HuH-7 (cell line): ENCODE measurements at regions not wholly inside any gene's neighbourhood (a gene's known extent, or its start where the extent isn't known, plus 50 kb on each side); places are given as distances from the start of the nearest gene placed in this dataset.

Source experiments
- DNase-seq: peaks from one replicate; pipeline ENCODE4 v3.0.0; 2011; ENCODE audit warnings: low spot score

GRCh38 chrX:96311366-96311765 lies 373.3 kb upstream of the DIAPH2 start:
- DNase-seq = no peak

DNA sequence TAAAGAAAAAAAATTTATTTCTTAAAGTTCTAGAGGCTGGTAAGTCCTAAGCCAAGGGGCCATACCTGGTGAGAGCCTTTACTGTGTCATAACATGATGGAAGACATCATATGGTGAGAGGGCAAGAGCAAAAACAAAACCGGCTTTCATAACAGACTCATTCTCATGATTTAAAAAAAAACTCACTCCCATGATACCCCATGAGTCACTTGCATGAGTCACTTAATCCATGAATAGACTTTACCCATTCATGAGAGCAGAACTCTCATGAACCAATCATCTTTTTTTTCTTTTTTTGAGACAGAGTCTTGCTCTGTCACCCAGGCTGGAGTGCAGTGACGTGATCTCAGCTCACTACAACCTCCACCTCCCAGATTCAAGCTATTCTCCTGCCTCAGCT lies 369.7 kb upstream of the DIAPH2 start:
- no peak for DNase-seq

DNA sequence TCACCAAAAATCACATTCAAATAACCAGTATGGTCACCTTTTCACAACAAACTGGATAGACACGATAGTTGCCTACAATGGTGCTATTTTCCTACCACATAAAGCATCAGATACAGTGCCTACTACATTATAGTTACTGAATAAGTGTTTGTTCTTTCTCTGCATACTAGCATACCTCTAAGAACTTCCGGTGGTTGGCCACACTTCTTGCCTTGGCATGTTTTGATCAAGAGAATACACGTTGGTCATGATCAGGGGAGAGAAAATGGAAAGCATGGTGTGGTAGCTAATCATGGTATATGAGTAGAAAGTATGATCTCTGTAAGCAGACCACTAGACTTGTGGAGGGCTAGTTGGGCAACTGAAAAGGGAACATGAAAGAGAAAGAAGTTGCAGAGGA lies 322.8 kb upstream of the DIAPH2 start:
- DNase-seq = no peak

DNA sequence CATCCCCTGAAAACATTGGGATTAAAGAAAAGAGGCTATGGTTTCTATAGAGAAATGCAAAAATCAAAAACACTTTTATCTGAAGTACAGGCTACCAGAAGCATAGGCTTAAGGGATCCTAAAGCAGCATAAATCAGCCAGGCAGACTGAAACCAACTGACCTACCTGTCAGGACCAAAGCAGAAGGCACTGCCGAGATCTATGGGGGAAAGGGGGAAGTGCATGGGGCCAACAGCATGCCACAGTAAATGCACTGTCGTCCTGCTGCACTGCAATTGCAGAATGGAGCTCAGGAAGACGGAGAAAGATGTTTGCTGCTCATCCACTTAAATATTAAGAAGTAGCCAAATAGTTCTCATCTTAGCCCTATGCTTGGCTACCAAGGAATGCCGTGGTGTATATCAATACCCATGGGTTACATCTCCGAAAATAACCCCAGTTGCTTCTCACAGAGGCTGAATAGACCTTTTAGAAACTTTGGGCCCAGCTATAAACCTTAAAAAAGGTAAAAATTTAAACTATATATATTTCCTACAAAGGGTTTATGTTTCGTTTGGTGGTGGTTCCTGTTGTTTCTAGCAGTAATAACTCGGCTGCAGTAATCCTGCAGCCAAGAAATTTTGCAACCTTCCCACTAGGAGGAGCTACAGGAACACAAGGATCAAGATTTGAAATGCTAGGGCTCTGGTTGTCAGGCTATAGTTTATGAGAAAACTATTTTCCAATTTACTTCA lies 312.2 kb upstream of the DIAPH2 start:
- DNase-seq = peak; percentile 17

DNA sequence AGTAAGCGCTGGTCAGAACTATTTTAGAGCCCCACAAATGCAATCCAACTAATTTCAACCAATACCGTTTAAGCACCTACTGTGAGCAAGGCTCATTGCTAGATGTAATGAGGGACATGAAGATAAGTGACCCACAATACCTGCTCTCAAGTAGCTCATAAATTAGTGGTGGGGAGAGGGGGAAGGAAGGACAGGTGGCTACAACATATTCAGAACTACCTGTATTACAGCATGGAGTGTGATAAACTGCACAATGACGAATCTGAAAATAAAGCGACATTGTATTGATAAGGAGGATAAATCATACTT lies 311.6 kb upstream of the DIAPH2 start:
- DNase-seq = no peak

DNA sequence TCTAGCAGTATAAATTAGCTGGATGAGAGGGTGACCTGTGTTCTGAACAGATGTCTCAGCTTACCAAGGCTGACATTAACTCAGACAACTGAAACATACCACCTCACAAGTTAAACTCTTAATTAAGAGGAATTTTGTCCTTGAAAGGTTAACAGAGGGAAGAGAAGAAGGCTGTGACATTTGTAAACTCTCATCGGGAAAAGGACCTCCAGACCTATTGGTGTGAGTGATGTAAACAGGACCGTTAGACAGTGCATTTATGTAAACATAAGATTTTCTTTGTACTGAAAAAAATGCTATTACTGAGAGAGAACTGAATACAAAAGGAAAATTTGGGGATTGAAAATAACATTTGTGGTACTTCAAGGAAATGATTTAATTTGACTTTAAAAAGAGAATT lies 308.4 kb upstream of the DIAPH2 start:
- no peak for DNase-seq

GRCh38 chrX:96379951-96380350 lies 304.7 kb upstream of the DIAPH2 start:
- DNase-seq = no peak

GRCh38 chrX:96382018-96382417 lies 302.6 kb upstream of the DIAPH2 start:
- DNase-seq = no peak

DNA sequence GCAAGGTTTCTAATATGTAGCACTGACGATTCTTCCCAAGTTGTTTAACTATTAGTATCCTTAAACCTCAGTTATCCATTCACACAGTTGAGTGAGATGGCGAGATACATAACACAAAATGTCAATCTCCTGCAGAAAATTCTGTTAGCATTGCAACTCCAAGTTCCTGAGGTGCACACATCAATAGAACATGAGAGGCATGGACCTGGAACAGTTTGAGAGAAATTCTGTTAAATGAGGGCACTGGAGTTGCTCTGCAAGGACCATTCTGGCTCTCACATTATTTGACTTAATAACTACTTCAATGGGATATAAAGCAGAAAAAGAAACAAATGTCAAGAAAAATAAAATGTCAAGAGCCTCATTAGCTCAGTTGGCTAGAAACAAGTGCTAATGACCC lies 301.2 kb upstream of the DIAPH2 start:
- no peak for DNase-seq

DNA sequence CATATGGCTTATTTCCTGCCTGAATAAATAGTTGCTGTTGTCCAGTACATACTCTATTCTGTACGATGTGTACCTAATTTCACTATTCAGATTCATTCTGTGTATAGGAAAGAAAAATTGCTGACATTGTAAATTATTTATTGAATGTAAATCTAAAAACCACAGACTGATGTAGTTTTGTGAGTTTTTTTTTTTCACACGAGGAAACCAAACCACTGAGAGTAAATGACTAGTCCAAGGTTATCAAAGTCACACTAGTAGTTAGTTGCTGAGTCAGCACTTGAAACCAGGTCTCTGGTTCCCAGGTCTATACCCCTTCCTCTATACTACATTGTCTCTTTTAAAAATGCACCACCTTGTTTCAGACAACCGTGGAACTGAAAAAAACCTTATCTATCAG lies 298.3 kb upstream of the DIAPH2 start:
- no peak for DNase-seq

GRCh38 chrX:96386981-96387380 lies 297.7 kb upstream of the DIAPH2 start:
- DNase-seq = no peak

DNA sequence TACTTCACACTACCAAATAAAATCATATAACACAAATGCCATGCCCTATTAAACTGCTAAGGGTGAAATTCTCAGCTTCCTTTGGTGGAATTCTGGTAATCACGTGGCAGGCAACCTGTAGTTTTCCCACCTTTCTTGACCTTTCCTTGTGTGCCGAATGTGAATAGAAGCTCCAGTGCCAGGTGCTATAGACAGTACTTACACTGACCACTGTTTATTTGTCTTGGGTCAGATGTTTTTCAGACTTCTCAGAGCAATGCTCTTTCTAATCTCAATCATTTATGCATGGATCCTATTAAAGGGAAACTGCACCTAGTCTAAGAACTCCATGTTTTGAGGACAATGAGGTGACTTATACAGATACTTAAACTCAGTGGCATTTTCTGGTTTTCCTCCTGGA lies 296.8 kb upstream of the DIAPH2 start:
- DNase-seq = no peak

GRCh38 chrX:96389281-96390047 lies 295.2 kb upstream of the DIAPH2 start:
- no peak for DNase-seq

DNA sequence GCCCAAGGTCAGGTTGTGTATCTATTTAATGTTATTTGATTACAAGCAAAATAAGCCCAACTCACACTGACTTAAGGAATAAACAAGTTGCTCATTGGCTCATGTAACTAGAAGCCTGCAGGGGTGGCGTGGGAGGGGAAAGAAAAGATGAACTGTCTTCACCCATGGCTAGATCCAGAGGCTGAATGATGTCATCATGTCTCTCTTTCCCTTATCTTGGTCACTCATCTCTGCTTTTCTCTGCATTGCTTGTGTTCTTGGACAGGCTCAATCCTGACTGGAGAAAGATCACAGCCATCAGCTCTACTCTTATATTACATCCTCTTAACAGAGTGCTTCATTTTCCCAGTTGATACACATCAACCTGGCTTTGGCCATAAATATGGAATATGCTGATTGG lies 290.0 kb upstream of the DIAPH2 start:
- no peak for DNase-seq

GRCh38 chrX:96403446-96403845 lies 281.2 kb upstream of the DIAPH2 start:
- DNase-seq = no peak

DNA sequence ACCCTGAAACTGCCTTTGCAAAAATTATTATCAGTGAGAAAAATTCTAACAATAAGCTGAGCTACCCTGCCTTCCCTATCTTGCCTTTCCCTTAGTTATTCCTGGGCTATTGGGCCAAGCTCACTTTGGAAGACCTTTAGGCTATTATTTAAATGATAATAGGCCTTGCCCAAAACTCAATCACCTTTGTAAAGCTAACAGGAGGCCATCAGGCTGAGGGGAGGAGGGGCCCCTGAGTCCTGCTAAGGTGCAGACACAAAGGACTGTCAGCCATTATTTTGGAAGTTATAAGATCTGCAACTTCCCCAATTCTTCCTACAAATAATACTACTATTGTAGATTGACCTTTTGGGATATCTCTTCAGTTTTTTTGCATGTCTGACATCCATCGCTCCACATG lies 278.8 kb upstream of the DIAPH2 start:
- DNase-seq = no peak

- peak; percentile 8 for DNase-seq
Measured at GRCh38 chrX:96407072-96407471, 277.6 kb upstream of the DIAPH2 start.

DNA sequence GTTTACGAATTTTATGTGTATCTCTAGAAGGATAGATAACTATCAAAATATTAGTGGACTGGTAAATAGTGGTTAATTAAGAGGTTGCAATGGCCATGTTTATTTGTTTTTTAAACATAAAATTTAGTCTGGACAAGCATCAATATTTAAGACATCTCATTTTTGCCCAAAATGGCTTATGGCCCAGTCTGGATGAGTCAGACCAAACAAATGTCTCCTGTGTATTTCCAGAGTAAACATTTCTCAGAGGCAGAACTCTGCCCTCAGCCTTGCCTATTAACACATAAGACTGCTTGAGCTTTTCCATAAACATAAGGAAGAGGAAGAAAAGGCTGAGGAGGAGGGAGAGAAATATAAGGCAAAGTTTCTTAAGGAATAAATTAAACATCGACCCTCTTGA lies 277.1 kb upstream of the DIAPH2 start:
- peak; percentile 9 for DNase-seq

DNA sequence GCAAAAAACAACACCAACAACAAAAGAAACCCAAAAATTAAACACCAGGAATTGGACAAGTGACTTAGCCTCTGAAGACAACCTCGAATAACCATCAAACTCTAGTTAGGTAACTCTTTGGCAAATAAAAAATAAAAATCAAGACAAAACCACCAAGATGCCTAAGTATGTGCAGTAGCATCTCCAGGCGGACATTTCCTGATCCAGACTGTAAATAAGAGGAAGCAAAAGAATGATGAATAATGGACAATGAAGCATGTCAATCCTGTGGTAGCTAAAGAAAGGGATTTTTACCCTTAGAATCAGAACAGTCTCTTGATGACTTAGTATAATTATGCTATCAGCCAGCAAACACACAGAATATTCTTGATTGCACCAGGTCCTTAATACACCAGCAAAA lies 276.7 kb upstream of the DIAPH2 start:
- DNase-seq = no peak

DNA sequence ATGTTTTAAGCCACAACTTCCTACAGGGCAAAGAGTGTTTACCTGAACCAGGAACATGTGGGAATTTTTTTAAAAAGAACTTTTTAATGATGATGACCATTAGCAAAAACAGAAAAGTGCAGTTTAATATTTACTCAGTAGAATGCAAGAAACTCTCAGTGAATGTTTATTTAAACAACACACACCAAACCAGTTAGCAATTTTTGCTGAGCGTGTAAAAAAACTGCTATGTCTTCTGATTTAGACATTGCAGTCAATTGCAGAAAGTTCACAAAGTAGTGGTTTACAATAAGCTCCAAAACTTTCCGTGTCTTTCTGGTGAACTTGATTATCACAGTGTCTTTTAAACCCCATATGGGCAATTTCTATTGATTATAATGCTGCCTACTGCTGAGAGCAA lies 273.7 kb upstream of the DIAPH2 start:
- DNase-seq = no peak

GRCh38 chrX:96417695-96418094 lies 266.9 kb upstream of the DIAPH2 start:
- no peak for DNase-seq

DNA sequence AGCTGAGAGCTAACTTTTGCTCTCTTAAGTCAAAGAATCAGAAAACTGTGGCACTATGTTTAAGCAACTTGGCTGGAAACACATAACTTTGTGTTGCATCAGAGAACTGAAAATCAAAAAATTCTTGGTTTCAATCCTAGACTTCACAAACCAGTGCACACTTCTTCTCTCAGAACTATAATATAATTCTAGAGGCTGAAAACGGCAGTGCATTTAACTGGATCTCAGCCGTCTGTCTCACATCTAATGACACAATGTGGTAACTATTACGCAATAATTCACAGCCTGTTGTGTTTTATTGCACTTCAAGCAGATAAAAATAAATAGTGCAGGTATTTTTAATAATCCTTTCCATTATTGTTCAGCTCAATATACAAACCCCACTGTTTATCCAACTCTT lies 260.6 kb upstream of the DIAPH2 start:
- DNase-seq = peak; percentile 10

DNA sequence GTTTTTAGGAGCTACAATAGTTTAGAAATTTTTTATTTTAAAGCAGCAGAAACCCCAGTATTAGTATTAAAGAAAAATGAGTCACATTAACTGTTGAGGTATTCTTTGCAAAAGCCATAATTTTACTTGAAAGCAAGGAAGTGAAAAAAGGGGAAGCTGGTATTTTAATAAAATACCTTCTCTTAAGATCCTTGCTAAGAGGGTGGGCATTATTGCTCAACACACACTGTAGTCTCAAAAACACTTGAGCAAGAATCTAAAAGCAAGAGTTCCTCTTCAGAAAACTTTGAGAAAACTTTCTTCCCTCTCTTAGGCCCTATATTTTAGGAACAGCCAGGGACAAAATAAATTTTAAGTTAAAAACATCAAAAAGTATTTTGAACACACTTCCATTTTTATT lies 259.4 kb upstream of the DIAPH2 start:
- DNase-seq = no peak
